Karpas-422 (cell line): ENCODE measurements at regions not wholly inside any gene's neighbourhood (a gene's known extent, or its start where the extent isn't known, plus 50 kb on each side); places are given as distances from the start of the nearest gene placed in this dataset.
"Not testable (repeated sequence)": the region's sequence is repeated elsewhere in the genome, so short reads cannot be mapped to it uniquely, and the experiment has no call there.

Experiments
- DNase-seq: peaks from one replicate; pipeline ENCODE4 v3.0.0-alpha.2; 2015
- H2AFZ ChIP-seq: fragments of 200-600 bp; sonication (generic); 2 replicates; pipeline ENCODE4 v1.6.1; 2014; ENCODE audit warnings: antibody characterized with exemption, low read length, mixed read lengths
- H3K27ac ChIP-seq: fragments of 200-600 bp; sonication (generic); 2 replicates; pipeline ENCODE4 v1.5.1; 2014; ENCODE audit warnings: mild to moderate bottlenecking, low read length, moderate library complexity
- H3K27me3 ChIP-seq: fragments of 200-600 bp; sonication (generic); 2 replicates; pipeline ENCODE4 v1.6.1; 2014; ENCODE audit warnings: low read length, mixed read lengths
- H3K36me3 ChIP-seq: fragments of 200-600 bp; sonication (generic); 2 replicates; pipeline ENCODE4 v1.6.1; 2014; ENCODE audit warnings: low read length, mixed read lengths; ENCODE audit not compliant: insufficient read depth
- H3K4me1 ChIP-seq: fragments of 200-600 bp; sonication (generic); 2 replicates; pipeline ENCODE4 v1.6.1; 2014; ENCODE audit warnings: mild to moderate bottlenecking, low read length, mixed read lengths
- H3K4me2 ChIP-seq: fragments of 200-600 bp; sonication (generic); 2 replicates; pipeline ENCODE4 v1.6.1; 2014; ENCODE audit warnings: low read length, low read depth, mild to moderate bottlenecking; ENCODE audit not compliant: poor library complexity, severe bottlenecking
- H3K4me3 ChIP-seq: fragments of 200-600 bp; sonication (generic); 2 replicates; pipeline ENCODE4 v1.5.1; 2014; ENCODE audit warnings: mild to moderate bottlenecking, antibody characterized with exemption, low read length, mixed read lengths
- H3K79me2 ChIP-seq: fragments of 200-600 bp; sonication (generic); 2 replicates; pipeline ENCODE4 v1.6.1; 2014; ENCODE audit warnings: mild to moderate bottlenecking, low read length, mixed read lengths
- H3K9ac ChIP-seq: fragments of 200-600 bp; sonication (generic); 2 replicates; pipeline ENCODE4 v1.6.0; 2014; ENCODE audit warnings: low read length
- H3K9me2 ChIP-seq: fragments of 200-600 bp; sonication (generic), shearing (Covaris generic); replicated peaks from 2 replicates; pipeline ENCODE4 v1.6.0; 2014; ENCODE audit warnings: mild to moderate bottlenecking, low read length, moderate library complexity; ENCODE audit not compliant: insufficient read depth
- H3K9me3 ChIP-seq: fragments of 300-700, 200-600 bp; sonication (generic); 2 replicates; pipeline ENCODE4 v1.6.1; 2014; ENCODE audit warnings: low read length, mixed read lengths
- H4K20me1 ChIP-seq: fragments of 200-600 bp; sonication (generic); 2 replicates; pipeline ENCODE4 v1.6.1; 2014; ENCODE audit warnings: mild to moderate bottlenecking, antibody characterized with exemption, low read length, low read depth; ENCODE audit not compliant: insufficient read depth

DNA sequence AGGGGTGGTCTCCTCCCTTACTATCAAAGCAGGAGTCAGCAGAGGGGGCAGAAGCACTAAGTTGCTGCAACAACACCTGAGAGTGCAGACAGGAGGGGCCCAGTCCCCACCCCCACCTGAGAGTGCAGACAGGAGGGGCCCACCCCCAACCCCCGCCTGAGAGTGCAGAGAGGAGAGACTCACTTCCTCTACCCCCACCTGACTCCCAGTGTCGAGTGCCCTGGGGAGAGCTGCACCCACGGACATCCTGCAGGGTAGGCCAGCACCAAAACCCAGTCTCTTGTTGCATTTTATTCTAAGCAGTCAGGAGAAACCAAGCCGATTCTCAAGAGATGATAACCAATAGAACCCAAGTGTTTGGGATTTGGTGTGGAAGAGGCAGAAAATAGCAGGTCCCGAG, 78.4 kb downstream of the NAPG start:
- no peaks in the 10 kb centered on the region for H3K27me3 ChIP-seq
- peaks cover 12% of the 10 kb centered on the region for H3K4me1 ChIP-seq
- no peak overlapping the region for H3K4me2 ChIP-seq
- no peaks in the 10 kb centered on the region for H3K9me2 ChIP-seq
- H3K9me3 ChIP-seq = no peaks in the 10 kb centered on the region
- H3K79me2 ChIP-seq = no peaks in the 10 kb centered on the region
- H2AFZ ChIP-seq = no peak overlapping the region
- no peaks in the 10 kb centered on the region for H3K36me3 ChIP-seq
- no peak overlapping the region for H3K4me3 ChIP-seq
- no peak overlapping the region for H3K27ac ChIP-seq
- DNase-seq = peak; percentile 44
- H4K20me1 ChIP-seq = no peaks in the 10 kb centered on the region
- H3K9ac ChIP-seq = no peak overlapping the region

DNA sequence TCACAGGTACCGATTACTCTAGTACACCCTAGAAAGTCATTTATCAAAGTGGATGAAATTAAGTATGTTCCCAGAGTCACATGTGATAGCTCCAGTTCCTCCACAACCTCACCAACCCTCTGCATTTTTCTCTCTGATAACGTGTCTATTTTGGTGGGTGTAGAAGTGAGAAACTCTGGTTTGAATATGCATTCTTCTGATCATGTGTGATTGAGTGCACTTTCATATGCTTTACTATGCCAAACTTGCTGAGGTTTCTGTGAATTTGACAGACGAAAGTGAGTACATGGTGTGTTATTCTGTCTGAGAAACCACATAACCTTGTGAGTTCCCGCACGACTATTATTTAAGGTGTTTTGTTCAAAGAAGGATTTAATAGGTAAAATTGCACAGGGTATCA, 81.1 kb downstream of the NAPG start:
- H3K9me2 ChIP-seq, H3K9me3 ChIP-seq, H3K4me3 ChIP-seq, H4K20me1 ChIP-seq, H3K36me3 ChIP-seq, H3K27ac ChIP-seq, H3K27me3 ChIP-seq, H3K79me2 ChIP-seq, H2AFZ ChIP-seq, H3K9ac ChIP-seq, H3K4me2 ChIP-seq, DNase-seq: not testable (repeated sequence)
- peaks cover 12% of the 10 kb centered on the region for H3K4me1 ChIP-seq

DNA sequence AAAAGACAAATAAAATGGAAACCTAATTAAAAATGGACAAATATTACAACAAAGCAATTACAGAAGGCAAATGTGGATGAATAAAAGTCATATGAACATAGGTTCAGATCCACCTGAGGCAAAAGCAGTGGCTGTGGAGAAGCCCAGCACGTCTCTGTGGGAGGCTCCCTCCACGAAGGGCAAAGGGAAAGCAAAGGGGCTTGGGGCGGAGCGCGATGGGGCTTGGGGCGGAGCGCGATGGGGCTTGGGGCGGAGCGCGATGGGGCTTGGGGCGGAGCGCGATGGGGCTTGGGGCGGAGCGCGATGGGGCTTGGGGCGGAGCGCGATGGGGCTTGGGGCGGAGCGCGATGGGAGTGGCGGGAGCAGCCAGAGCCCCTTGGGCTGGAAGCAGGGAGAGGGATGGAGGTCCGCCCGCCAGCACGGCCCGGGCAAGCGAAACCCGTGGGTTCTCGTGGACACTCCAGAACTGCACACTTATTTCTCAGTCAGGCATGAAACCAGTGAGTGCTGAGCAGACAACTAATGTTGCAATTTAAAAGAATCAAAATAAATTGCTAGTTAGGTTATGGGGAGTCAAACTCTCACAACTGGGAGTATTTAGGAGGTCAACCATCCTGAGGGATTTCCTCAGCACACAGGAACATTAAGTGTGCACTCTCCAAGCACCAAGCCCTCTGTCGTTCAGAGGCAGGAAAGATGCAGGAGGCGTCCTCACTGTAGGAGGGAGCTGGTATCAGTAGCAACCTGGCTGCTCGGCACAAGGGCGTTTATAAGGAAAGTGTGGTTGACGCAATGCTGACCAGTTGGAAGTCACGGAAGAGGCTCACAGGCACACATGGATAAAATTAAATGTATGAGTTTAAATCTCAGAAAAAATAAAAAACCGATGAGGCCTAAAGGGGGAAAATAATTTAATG, 81.8 kb downstream of the NAPG start:
- H3K27ac ChIP-seq, H3K4me2 ChIP-seq, H4K20me1 ChIP-seq, H3K9me2 ChIP-seq, H3K9ac ChIP-seq, H3K9me3 ChIP-seq, H2AFZ ChIP-seq, DNase-seq, H3K27me3 ChIP-seq, H3K79me2 ChIP-seq, H3K36me3 ChIP-seq, H3K4me3 ChIP-seq: not testable (repeated sequence)
- peaks cover 12% of the 10 kb centered on the region for H3K4me1 ChIP-seq

DNA sequence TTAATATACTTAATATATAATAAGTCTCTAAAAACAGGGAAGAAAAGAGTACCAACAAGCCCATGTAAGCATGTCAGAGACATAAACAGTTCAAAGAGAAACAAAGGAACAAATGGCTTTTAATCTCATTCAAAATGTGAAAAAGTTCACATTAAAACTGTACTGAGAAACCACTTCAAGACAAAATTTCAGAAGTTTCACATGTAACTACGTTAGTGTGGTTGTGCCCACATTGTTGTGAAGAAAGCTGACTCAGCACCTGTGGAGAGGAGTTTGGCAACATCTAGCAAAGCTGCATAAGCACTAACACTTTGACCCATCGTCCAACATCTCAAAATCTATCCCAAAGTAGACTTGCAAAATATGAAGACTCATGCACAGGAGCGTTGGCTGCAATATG, 82.6 kb downstream of the NAPG start:
- peaks cover 10% of the 10 kb centered on the region for H3K4me1 ChIP-seq
- H3K27ac ChIP-seq, H3K36me3 ChIP-seq, DNase-seq, H2AFZ ChIP-seq, H3K79me2 ChIP-seq, H3K4me2 ChIP-seq, H3K9me2 ChIP-seq, H4K20me1 ChIP-seq, H3K9me3 ChIP-seq, H3K9ac ChIP-seq, H3K27me3 ChIP-seq, H3K4me3 ChIP-seq: not testable (repeated sequence)

DNA sequence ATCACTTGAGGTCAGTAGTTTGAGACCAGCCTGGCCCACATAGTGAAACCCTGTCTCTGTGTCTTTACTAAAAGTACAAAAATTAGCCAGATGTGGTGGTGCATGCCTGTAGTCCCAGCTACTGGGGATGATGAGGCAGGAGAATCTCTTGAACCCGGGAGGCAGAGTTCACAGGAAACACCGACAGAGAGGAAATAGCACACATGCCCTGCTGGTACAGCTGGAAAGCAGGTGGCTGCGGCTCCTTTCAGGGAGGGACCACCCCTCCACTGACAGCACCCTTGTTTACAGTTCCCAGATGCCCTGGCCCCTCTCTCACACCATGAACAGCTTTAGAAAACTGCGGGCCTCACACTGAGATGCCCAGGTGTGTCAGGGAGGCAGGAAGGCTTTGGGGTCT, 83.2 kb downstream of the NAPG start:
- H2AFZ ChIP-seq, H3K36me3 ChIP-seq, DNase-seq, H3K4me3 ChIP-seq, H3K79me2 ChIP-seq, H3K4me2 ChIP-seq, H3K27ac ChIP-seq, H3K27me3 ChIP-seq, H3K9ac ChIP-seq, H3K9me3 ChIP-seq, H4K20me1 ChIP-seq, H3K9me2 ChIP-seq, H3K4me1 ChIP-seq: not testable (repeated sequence)

DNA sequence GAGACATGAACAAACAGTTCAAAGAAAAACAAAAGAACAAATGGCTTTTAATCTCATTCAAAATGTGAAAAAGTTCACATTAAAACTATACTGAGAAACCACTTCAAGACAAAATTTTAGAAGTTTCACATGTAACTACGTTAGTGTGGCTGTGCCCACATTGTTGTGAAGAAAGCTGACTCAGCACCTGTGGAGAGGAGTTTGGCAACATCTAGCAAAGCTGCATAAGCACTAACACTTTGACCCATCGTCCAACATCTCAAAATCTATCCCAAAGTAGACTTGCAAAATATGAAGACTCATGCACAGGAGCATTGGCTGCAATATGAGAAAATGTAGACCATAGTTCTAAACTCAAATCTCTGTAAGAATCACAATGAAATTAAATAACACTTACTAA, 87.4 kb downstream of the NAPG start:
- H3K79me2 ChIP-seq, H3K4me3 ChIP-seq, H3K4me2 ChIP-seq, H3K9me2 ChIP-seq, H3K9me3 ChIP-seq, H3K27ac ChIP-seq, DNase-seq, H3K9ac ChIP-seq, H3K27me3 ChIP-seq, H3K4me1 ChIP-seq, H4K20me1 ChIP-seq, H2AFZ ChIP-seq, H3K36me3 ChIP-seq: not testable (repeated sequence)

DNA sequence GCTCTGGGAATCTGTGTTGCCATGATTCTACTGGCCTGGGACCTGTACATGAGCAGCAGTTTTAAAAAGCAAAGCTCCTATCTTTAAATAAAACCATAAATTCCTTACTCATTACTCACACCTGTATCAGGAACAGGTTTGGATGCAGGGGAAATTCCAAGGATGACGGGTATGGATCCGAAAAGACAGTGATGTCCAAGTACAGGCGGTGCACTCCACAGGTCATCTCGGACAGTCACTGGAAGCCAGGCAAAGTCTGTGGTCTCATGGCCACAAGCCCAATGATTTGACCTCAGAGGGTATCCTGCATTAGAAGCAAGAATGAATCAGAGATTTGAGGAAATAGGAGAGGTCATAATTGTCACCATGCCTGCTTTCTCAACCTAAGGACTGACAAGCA, 90.9 kb downstream of the NAPG start:
- not testable (repeated sequence) for H3K4me1 ChIP-seq, H3K36me3 ChIP-seq, H3K9ac ChIP-seq, H4K20me1 ChIP-seq, H3K4me3 ChIP-seq, H3K27me3 ChIP-seq, H3K27ac ChIP-seq, H3K4me2 ChIP-seq, H3K9me2 ChIP-seq, H2AFZ ChIP-seq, H3K9me3 ChIP-seq, DNase-seq, H3K79me2 ChIP-seq

DNA sequence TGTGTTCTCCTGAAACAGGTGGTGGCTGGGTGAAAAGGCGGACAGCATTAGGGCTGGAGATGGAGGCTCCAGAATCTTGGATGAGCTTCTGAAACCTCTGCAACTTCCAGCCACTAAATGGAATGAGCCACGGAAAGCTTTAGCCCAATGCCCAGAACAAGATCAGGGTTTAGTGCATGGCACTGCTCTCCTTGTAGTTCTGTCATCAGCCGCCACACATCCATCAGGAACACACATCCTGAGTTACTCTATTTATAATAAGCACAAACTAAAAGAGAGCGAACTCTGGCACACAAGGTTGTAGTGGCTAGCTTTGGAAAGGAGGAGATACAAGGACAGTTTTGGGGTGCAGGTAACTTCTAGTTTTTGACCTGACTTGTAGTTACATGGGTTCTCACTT, 93.0 kb downstream of the NAPG start:
- not testable (repeated sequence) for H3K4me1 ChIP-seq, H3K79me2 ChIP-seq

DNA sequence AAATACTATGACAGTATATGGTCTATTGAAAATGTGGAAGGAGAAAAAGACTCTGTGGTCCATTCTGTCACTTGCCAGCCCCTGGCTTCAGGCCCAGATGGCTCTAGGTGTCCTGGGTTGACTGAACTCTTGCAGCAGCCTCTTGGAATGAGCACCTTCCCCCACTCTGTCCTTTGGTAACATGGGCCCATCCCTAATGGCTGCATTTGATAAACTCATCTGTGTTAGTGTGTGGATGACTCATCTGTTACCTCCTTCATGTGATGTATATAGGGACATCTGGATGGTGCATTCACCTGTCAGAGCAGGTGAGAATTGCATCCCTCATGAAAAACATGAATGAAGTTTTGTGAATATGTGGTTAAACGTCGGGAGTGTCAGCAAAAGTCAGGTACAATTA, 93.5 kb downstream of the NAPG start:
- not testable (repeated sequence) for H3K27ac ChIP-seq, H3K4me2 ChIP-seq, H3K9me2 ChIP-seq, H3K27me3 ChIP-seq, H2AFZ ChIP-seq, H3K4me3 ChIP-seq, DNase-seq, H4K20me1 ChIP-seq, H3K36me3 ChIP-seq, H3K9me3 ChIP-seq, H3K79me2 ChIP-seq, H3K9ac ChIP-seq, H3K4me1 ChIP-seq

More for the DNA sequence above, 93.0 kb downstream of the NAPG start:
- not testable (repeated sequence) for H4K20me1 ChIP-seq, H3K9me2 ChIP-seq, H3K9me3 ChIP-seq, H2AFZ ChIP-seq, H3K36me3 ChIP-seq, H3K9ac ChIP-seq, H3K4me2 ChIP-seq, H3K4me3 ChIP-seq, DNase-seq, H3K27ac ChIP-seq, H3K27me3 ChIP-seq
